ENCODE measurements at regions not wholly inside any gene's neighbourhood (a gene's known extent, or its start where the extent isn't known, plus 50 kb on each side); places are given as distances from the start of the nearest gene placed in this dataset.

GRCh38 chr1:187306710-187307415 lies 478.1 kb downstream of the PLA2G4A start:
- DNase-seq (ENCODE audit: low read depth) = no peak

GRCh38 chr1:187310038-187310631 lies 481.4 kb downstream of the PLA2G4A start:
- DNase-seq (ENCODE audit: low read depth) = no peak

GRCh38 chr1:187313115-187313514 lies 484.4 kb downstream of the PLA2G4A start:
- no peak for DNase-seq (ENCODE audit: low read depth)

- DNase-seq (ENCODE audit: low read depth) = no peak
Measured at GRCh38 chr1:187326557-187326956, 497.8 kb downstream of the PLA2G4A start.

GRCh38 chr1:187336441-187337168 lies 507.9 kb downstream of the PLA2G4A start:
- no peak for DNase-seq (ENCODE audit: low read depth)

- DNase-seq (ENCODE audit: low read depth) = no peak
Measured at GRCh38 chr1:187338762-187339412, 510.1 kb downstream of the PLA2G4A start.

GRCh38 chr1:187342495-187342894 lies 513.7 kb downstream of the PLA2G4A start:
- no peak for DNase-seq (ENCODE audit: low read depth)

- no peak for DNase-seq (ENCODE audit: low read depth)
Measured at GRCh38 chr1:187374082-187374481, 545.3 kb downstream of the PLA2G4A start.

GRCh38 chr1:187374742-187375141 lies 546.0 kb downstream of the PLA2G4A start:
- DNase-seq (ENCODE audit: low read depth) = no peak

- no peak for DNase-seq (ENCODE audit: low read depth)
Measured at GRCh38 chr1:187383366-187383765, 554.6 kb downstream of the PLA2G4A start.

- DNase-seq (ENCODE audit: low read depth) = no peak
Measured at GRCh38 chr1:187384504-187384903, 555.8 kb downstream of the PLA2G4A start.

GRCh38 chr1:187390215-187390818 lies 561.6 kb downstream of the PLA2G4A start:
- DNase-seq (ENCODE audit: low read depth) = peak; percentile 2

GRCh38 chr1:187396226-187396625 lies 567.5 kb downstream of the PLA2G4A start:
- peak; percentile 2 for DNase-seq (ENCODE audit: low read depth)

- DNase-seq (ENCODE audit: low read depth) = no peak
Measured at GRCh38 chr1:187396929-187397796, 568.4 kb downstream of the PLA2G4A start.

- DNase-seq (ENCODE audit: low read depth) = peak; percentile 31
Measured at GRCh38 chr1:187408212-187409004, 579.7 kb downstream of the PLA2G4A start.

GRCh38 chr1:187409341-187409740 lies 580.6 kb downstream of the PLA2G4A start:
- DNase-seq (ENCODE audit: low read depth) = peak; percentile 13

- no peak for DNase-seq (ENCODE audit: low read depth)
Measured at GRCh38 chr1:187411118-187411517, 582.4 kb downstream of the PLA2G4A start.

- no peak for DNase-seq (ENCODE audit: low read depth)
Measured at GRCh38 chr1:187413405-187414169, 584.8 kb downstream of the PLA2G4A start.

GRCh38 chr1:187415065-187415464 lies 586.3 kb downstream of the PLA2G4A start:
- DNase-seq (ENCODE audit: low read depth) = no peak

GRCh38 chr1:187417520-187417919 lies 588.8 kb downstream of the PLA2G4A start:
- no peak for DNase-seq (ENCODE audit: low read depth)
